ENCODE measurements at regions not wholly inside any gene's neighbourhood (a gene's known extent, or its start where the extent isn't known, plus 50 kb on each side); places are given as distances from the start of the nearest gene placed in this dataset.

GRCh38 chr2:146532509-146533147, 1312.2 kb upstream of the ACVR2A start:
- peak; percentile 53 for DNase-seq

GRCh38 chr2:146532009-146532408, 1312.8 kb upstream of the ACVR2A start:
- DNase-seq = no peak

- DNase-seq = no peak
These were observed 1313.9 kb upstream of the ACVR2A start for GRCh38 chr2:146530886-146531285.

GRCh38 chr2:146527166-146527565, 1317.7 kb upstream of the ACVR2A start:
- DNase-seq = no peak

- DNase-seq = peak; percentile 28
These were observed 1321.6 kb upstream of the ACVR2A start for GRCh38 chr2:146523196-146523595.

- no peak for DNase-seq
These were observed 1338.0 kb upstream of the ACVR2A start for GRCh38 chr2:146506851-146507250.

- DNase-seq = no peak
These were observed 1341.5 kb upstream of the ACVR2A start for GRCh38 chr2:146503366-146503765.

- DNase-seq = no peak
These were observed 1348.6 kb upstream of the ACVR2A start for GRCh38 chr2:146496248-146496647.

- no peak for DNase-seq
These were observed 1355.4 kb upstream of the ACVR2A start for GRCh38 chr2:146489386-146489785.

- no peak for DNase-seq
These were observed 1363.2 kb upstream of the ACVR2A start for GRCh38 chr2:146481629-146482028.

GRCh38 chr2:146477383-146477782, 1367.4 kb upstream of the ACVR2A start:
- no peak for DNase-seq

- DNase-seq = no peak
These were observed 1376.3 kb upstream of the ACVR2A start for GRCh38 chr2:146468578-146468977.

- no peak for DNase-seq
These were observed 1377.4 kb upstream of the ACVR2A start for GRCh38 chr2:146467425-146467824.

- no peak for DNase-seq
These were observed 1379.4 kb upstream of the ACVR2A start for GRCh38 chr2:146465460-146465859.

- no peak for DNase-seq
These were observed 1383.8 kb upstream of the ACVR2A start for GRCh38 chr2:146461068-146461467.

GRCh38 chr2:146458585-146458984, 1386.2 kb upstream of the ACVR2A start:
- no peak for DNase-seq

- DNase-seq = no peak
These were observed 1387.6 kb upstream of the ACVR2A start for GRCh38 chr2:146457221-146457620.

- no peak for DNase-seq
These were observed 1389.5 kb upstream of the ACVR2A start for GRCh38 chr2:146455325-146455724.

- no peak for DNase-seq
These were observed 1392.9 kb upstream of the ACVR2A start for GRCh38 chr2:146451972-146452371.

- no peak for DNase-seq
These were observed 1394.7 kb upstream of the ACVR2A start for GRCh38 chr2:146450131-146450530.

- no peak for DNase-seq
These were observed 1399.8 kb upstream of the ACVR2A start for GRCh38 chr2:146444987-146445386.

- no peak for DNase-seq
These were observed 1400.7 kb upstream of the ACVR2A start for GRCh38 chr2:146444085-146444484.

- no peak for DNase-seq
These were observed 1406.6 kb upstream of the ACVR2A start for GRCh38 chr2:146438246-146438645.

GRCh38 chr2:146437712-146438111, 1407.1 kb upstream of the ACVR2A start:
- DNase-seq = no peak

GRCh38 chr2:146433116-146433875, 1411.5 kb upstream of the ACVR2A start:
- no peak for DNase-seq
